Spleen (tissue), 7 donors: ENCODE measurements at regions not wholly inside any gene's neighbourhood (a gene's known extent, or its start where the extent isn't known, plus 50 kb on each side); places are given as distances from the start of the nearest gene placed in this dataset.

Experiments used
- CTCF ChIP-seq, 11 experiments: fragments of 200-600 bp in 7 of 11; fragments of 450-650 bp in 4 of 11; sonication (generic) in 4 of 11; IDR thresholded peaks in 8 of 11; conservative IDR thresholded peaks in 3 of 11; 1 replicate in 7 of 11; 2 replicates in 4 of 11; pipeline versions ENCODE4 v1.4.0 to v1.8.0; 2016 to 2021; ENCODE audit warnings: antibody characterized with exemption in 11 of 11, inconsistent platforms in 4 of 11, mild to moderate bottlenecking in 1 of 11
- POLR2AphosphoS5 ChIP-seq, 3 donors: sonication (generic); formaldehyde crosslinking; IDR thresholded peaks; one replicate each; pipeline ENCODE4 v1.5.1; 2017; ENCODE audit warnings: antibody characterized with exemption in 3 of 3
- donor health status: DM: no; HTN: no; CAD: no; lungs with moderate emphysema.
- donor health status: DM: no; HTN: no; CAD: no.
- donor health status: DM: no; HTN: no; CAD: no.

GRCh38 chr6:50543666-50544065 is 169.7 kb upstream of the TFAP2D start:
- TF ChIP-seq CTCF (IDR thresholded peaks at IDR 0.05 in 8 of 11, conservative IDR thresholded peaks at IDR 0.05 in 3 of 11) (no peak), POLR2AphosphoS5 (IDR thresholded peaks at IDR 0.05) (no peak)
